Naive thymus-derived CD4-positive, alpha-beta T cell (primary cell): ENCODE measurements at regions not wholly inside any gene's neighbourhood (a gene's known extent, or its start where the extent isn't known, plus 50 kb on each side); places are given as distances from the start of the nearest gene placed in this dataset.

Source experiments
- ATAC-seq: fragments of 150-1000 bp; cut with Tn5 transposase; 2 replicates; pipeline ENCODE4 v1.10.0; 2021; ENCODE audit warnings: mild to moderate bottlenecking, moderate library complexity
- CTCF ChIA-PET: fragments of 350-600 bp; sonication (Branson Sonifier 250); formaldehyde crosslinking; loops from one replicate; lab custom pipeline; 2021; ENCODE audit warnings: antibody characterized with exemption; lab: Charles Lee
- POLR2A ChIA-PET: fragments of 350-600 bp; sonication (Branson Sonifier 250); formaldehyde crosslinking; loops from one replicate; lab custom pipeline; 2021; ENCODE audit warnings: antibody characterized with exemption, inconsistent platforms; lab: Charles Lee
- DNase-seq, 9 donors: peaks; one replicate each; pipeline versions ENCODE4 v3.0.0 to v3.0.0-alpha.2; 2020 to 2022; ENCODE audit warnings: mixed read lengths in 1 of 9
- H3K27ac ChIP-seq: one replicate; pipeline ENCODE4 v1.7.0; 2013; ENCODE audit warnings: mild to moderate bottlenecking, low read depth, low read length, moderate library complexity
- H3K27me3 ChIP-seq, 2 donors: one replicate each; pipeline ENCODE4 v1.7.0; 2013; ENCODE audit warnings: low read length in 2 of 2, mild to moderate bottlenecking in 2 of 2, moderate library complexity in 2 of 2; ENCODE audit not compliant: control insufficient read depth in 2 of 2, insufficient read depth in 2 of 2
- H3K36me3 ChIP-seq, 3 experiments: 1 replicate in 2 of 3; 2 replicates in 1 of 3; pipeline ENCODE4 v1.7.0; 2013; ENCODE audit warnings: low read length in 3 of 3, mild to moderate bottlenecking in 3 of 3, moderate library complexity in 1 of 3; ENCODE audit not compliant: insufficient read depth in 3 of 3, control insufficient read depth in 2 of 3
- H3K4me1 ChIP-seq, 2 donors: one replicate each; pipeline ENCODE4 v1.7.0; 2013; ENCODE audit warnings: low read length in 2 of 2, mild to moderate bottlenecking in 2 of 2, moderate library complexity in 1 of 2; ENCODE audit not compliant: control insufficient read depth in 2 of 2, insufficient read depth in 2 of 2
- H3K4me3 ChIP-seq: 2 replicates; pipeline ENCODE4 v1.7.0; 2013; ENCODE audit warnings: mild to moderate bottlenecking, low read length
- H3K9me3 ChIP-seq, 3 experiments: 1 replicate in 2 of 3; 2 replicates in 1 of 3; pipeline ENCODE4 v1.7.0; 2013; ENCODE audit warnings: low read length in 3 of 3; ENCODE audit not compliant: control insufficient read depth in 2 of 3
- H3K27ac Mint-ChIP-seq, 9 donors: one replicate each; pipeline ENCODE4 v1.8.0; 2020 to 2022; ENCODE audit warnings: mixed read lengths in 9 of 9, mild to moderate bottlenecking in 8 of 9, moderate library complexity in 5 of 9, inconsistent platforms in 2 of 9
- H3K27me3 Mint-ChIP-seq, 5 donors: one replicate each; pipeline ENCODE4 v1.8.0; 2021 to 2022; ENCODE audit warnings: mixed read lengths in 5 of 5, mild to moderate bottlenecking in 1 of 5
- H3K36me3 Mint-ChIP-seq, 5 donors: one replicate each; pipeline ENCODE4 v1.8.0; 2020 to 2022; ENCODE audit warnings: mixed read lengths in 5 of 5, mild to moderate bottlenecking in 3 of 5, inconsistent platforms in 1 of 5
- H3K4me1 Mint-ChIP-seq, 7 donors: one replicate each; pipeline ENCODE4 v1.8.0; 2020 to 2022; ENCODE audit warnings: mixed read lengths in 7 of 7, mild to moderate bottlenecking in 3 of 7, inconsistent platforms in 1 of 7
- H3K4me3 Mint-ChIP-seq, 10 donors: one replicate each; pipeline ENCODE4 v1.8.0; 2020 to 2022; ENCODE audit warnings: mild to moderate bottlenecking in 10 of 10, mixed read lengths in 10 of 10, moderate library complexity in 6 of 10, inconsistent platforms in 2 of 10
- H3K9me3 Mint-ChIP-seq, 11 donors: one replicate each; pipeline ENCODE4 v1.8.0; 2020 to 2022; ENCODE audit warnings: mixed read lengths in 11 of 11, mild to moderate bottlenecking in 4 of 11, inconsistent platforms in 1 of 11, moderate library complexity in 1 of 11
- intact Hi-C, 2 donors: fragments of 100-400 bp; cut with micrococcal nuclease; formaldehyde crosslinking; loops; one replicate each; pipeline ENCODE4 v1.15.1; 2023

DNA sequence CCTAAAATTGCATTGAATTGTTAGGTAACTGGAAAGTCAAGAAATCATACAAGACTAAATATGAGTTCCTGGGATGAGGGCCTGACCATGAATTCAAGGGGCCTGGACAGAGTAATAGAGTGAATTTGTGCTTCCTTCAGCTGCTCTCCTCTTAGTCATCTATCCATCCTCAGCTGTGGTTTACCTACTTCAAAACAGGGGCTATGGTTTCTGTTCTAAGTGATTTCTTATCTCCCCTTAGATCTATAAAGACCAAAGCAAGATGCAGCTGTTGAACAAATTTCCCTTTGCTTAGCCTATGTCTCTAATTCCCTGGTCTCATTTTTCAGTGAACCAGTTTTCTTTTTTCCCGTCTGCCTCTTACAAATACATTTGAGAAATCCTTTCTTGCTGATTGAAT is 428.5 kb downstream of the FAM181B start:
- no peaks in the 10 kb centered on the region for H3K4me1 Mint-ChIP-seq
- POLR2A ChIA-PET = no interaction called here
- Histone ChIP-seq H3K27ac (no peak overlapping the region), H3K36me3 (no peaks in the 10 kb centered on the region), H3K27me3 (no peaks in the 10 kb centered on the region), H3K4me3 (no peak overlapping the region), H3K9me3 (no peaks in the 10 kb centered on the region), H3K4me1 (no peaks in the 10 kb centered on the region)
- H3K4me3 Mint-ChIP-seq = no peak overlapping the region
- H3K27me3 Mint-ChIP-seq = peaks cover 0 to 4% (median 0%) of the 10 kb centered on the region in 5 donors
- intact Hi-C loops = no loop called here
- H3K36me3 Mint-ChIP-seq = no peaks in the 10 kb centered on the region
- ATAC-seq (no peak), DNase-seq (no peak)
- H3K9me3 Mint-ChIP-seq = no peaks in the 10 kb centered on the region
- H3K27ac Mint-ChIP-seq = no peak overlapping the region
- CTCF ChIA-PET = no interaction called here

DNA sequence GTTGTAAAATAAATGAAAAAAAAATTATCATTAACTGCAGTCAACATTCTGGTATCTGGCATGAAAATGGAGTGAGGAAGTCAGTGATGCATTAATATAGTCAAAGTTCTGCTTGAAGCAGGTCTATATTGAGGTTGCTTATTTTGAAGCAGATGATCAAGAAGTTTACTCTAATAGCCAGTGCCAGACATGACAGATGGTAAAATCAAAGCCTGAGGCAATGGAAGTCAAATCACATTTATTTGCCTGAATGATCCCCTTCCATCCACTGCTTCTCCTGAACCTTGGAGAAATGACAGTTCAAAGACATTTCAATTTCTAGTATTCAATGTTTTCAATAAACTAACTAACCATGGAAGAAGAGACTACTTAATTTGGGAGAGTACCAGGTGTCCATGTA is 430.0 kb downstream of the FAM181B start:
- no peaks in the 10 kb centered on the region for H3K36me3 ChIP-seq
- no peak for DNase-seq
- CTCF ChIA-PET = no interaction called here
- H3K27me3 ChIP-seq = no peaks in the 10 kb centered on the region
- Mint-ChIP-seq H3K27ac (no peak overlapping the region), H3K36me3 (no peaks in the 10 kb centered on the region), H3K4me3 (no peak overlapping the region), H3K9me3 (no peaks in the 10 kb centered on the region), H3K27me3 (peaks cover 0 to 4% (median 0%) of the 10 kb centered on the region in 5 donors), H3K4me1 (no peaks in the 10 kb centered on the region)
- POLR2A ChIA-PET = no interaction called here
- no peaks in the 10 kb centered on the region for H3K4me1 ChIP-seq
- intact Hi-C loops = no loop called here
- H3K4me3 ChIP-seq = no peak overlapping the region
- H3K27ac ChIP-seq = no peak overlapping the region
- no peak for ATAC-seq
- no peaks in the 10 kb centered on the region for H3K9me3 ChIP-seq

DNA sequence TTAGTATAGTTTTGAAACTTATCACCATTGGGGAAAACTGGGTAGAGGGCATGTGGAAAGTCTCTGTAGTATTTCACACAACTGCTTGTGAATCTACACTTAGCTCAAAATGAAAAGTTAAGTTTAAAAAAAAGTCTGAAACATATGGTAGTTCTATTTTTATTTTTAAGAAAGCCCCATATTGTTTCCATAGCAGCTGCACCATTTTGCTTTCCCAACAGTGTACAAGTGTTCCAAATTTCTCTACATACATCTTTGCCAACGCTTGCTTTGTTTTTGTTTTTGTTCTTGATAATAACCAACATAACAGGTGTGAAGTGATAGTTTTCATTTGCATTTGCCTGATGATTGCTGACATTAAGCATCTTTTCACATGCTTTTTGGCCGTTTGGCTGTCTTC is 445.2 kb downstream of the FAM181B start:
- Histone ChIP-seq H3K9me3 (no peaks in the 10 kb centered on the region), H3K4me1 (no peaks in the 10 kb centered on the region), H3K27me3 (no peaks in the 10 kb centered on the region), H3K4me3 (no peak overlapping the region), H3K27ac (no peak overlapping the region), H3K36me3 (no peaks in the 10 kb centered on the region)
- H3K4me1 Mint-ChIP-seq = no peaks in the 10 kb centered on the region
- ChIA-PET POLR2A (no interaction called here), CTCF (no interaction called here)
- ATAC-seq (no peak), DNase-seq (no peak)
- no peak overlapping the region for H3K27ac Mint-ChIP-seq
- H3K36me3 Mint-ChIP-seq = peaks cover 0 to 3% (median 0%) of the 10 kb centered on the region in 5 donors
- no peaks in the 10 kb centered on the region for H3K27me3 Mint-ChIP-seq
- H3K4me3 Mint-ChIP-seq = no peak overlapping the region
- intact Hi-C loops = no loop called here
- peaks cover 0 to 11% (median 0%) of the 10 kb centered on the region in 11 donors for H3K9me3 Mint-ChIP-seq

- no peak overlapping the region for H3K4me3 Mint-ChIP-seq
- Histone ChIP-seq H3K4me3 (no peak overlapping the region), H3K27me3 (no peaks in the 10 kb centered on the region), H3K27ac (no peak overlapping the region), H3K36me3 (no peaks in the 10 kb centered on the region), H3K4me1 (no peaks in the 10 kb centered on the region), H3K9me3 (no peaks in the 10 kb centered on the region)
- ChIA-PET CTCF (no interaction called here), POLR2A (no interaction called here)
- peaks cover 0 to 10% (median 0%) of the 10 kb centered on the region in 11 donors for H3K9me3 Mint-ChIP-seq
- DNase-seq (no peak), ATAC-seq (no peak)
- H3K36me3 Mint-ChIP-seq = no peaks in the 10 kb centered on the region
- no peak overlapping the region for H3K27ac Mint-ChIP-seq
- intact Hi-C loops = no loop called here
- no peaks in the 10 kb centered on the region for H3K4me1 Mint-ChIP-seq
- peaks cover 0 to 4% (median 0%) of the 10 kb centered on the region in 5 donors for H3K27me3 Mint-ChIP-seq
Measured at GRCh38 chr11:82270870-82271269, 462.8 kb downstream of the FAM181B start.

DNA sequence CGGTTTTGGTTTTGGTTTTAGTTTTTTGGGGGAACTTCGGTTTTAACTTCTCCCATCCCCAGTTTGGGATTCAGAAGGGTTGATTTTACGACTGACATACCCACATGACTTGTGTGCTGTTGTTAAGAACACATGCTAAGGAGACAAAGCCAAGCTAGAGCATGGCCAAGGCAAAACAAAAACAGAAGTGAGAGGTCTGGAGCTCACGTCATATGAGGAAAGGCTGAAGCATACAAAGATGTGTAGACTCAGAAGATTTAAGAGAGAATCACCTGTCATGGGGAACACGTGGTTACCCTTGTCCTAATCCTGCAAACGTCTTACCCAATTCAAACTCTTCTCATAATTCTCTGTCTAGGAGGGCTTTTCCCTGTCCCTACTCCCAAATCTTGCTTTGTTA is 465.0 kb downstream of the FAM181B start:
- Mint-ChIP-seq H3K4me1 (no peaks in the 10 kb centered on the region), H3K27me3 (peaks cover 0 to 4% (median 0%) of the 10 kb centered on the region in 5 donors), H3K27ac (no peak overlapping the region), H3K36me3 (no peaks in the 10 kb centered on the region), H3K4me3 (no peak overlapping the region), H3K9me3 (peaks cover 0 to 10% (median 0%) of the 10 kb centered on the region in 11 donors)
- no peaks in the 10 kb centered on the region for H3K4me1 ChIP-seq
- no peak for ATAC-seq
- H3K9me3 ChIP-seq = no peaks in the 10 kb centered on the region
- H3K4me3 ChIP-seq = no peak overlapping the region
- ChIA-PET POLR2A (interaction anchor here (0.6 kb wide), 1 partner anchor 274 kb away, joined by 5 read pairs; no protein-coding TSS in a partner anchor), CTCF (no interaction called here)
- no peaks in the 10 kb centered on the region for H3K36me3 ChIP-seq
- no peak overlapping the region for H3K27ac ChIP-seq
- no peaks in the 10 kb centered on the region for H3K27me3 ChIP-seq
- intact Hi-C loops = no loop called here
- DNase-seq = no peak

DNA sequence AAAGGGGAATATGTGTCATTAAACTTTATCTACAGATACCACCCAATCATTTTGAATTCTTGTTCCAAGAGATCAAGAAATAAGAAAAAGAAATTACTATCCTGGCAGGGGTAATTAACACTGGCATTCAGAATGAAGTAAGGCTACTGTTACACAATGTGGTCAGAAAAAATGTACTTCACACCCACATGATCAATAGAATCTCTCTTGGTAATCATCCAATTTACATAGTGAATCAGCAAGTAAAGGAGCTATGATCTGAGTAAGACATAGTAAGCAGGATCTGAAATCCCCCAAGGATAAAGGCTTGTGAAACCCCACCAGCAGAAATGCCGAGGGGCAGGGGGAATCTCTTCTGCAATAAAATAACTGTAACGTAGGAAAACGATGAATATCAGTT is 466.5 kb downstream of the FAM181B start:
- H3K4me3 ChIP-seq = no peak overlapping the region
- no peaks in the 10 kb centered on the region for H3K9me3 ChIP-seq
- DNase-seq (no peak), ATAC-seq (no peak)
- no peak overlapping the region for H3K4me3 Mint-ChIP-seq
- peaks cover 0 to 3% (median 0%) of the 10 kb centered on the region in 5 donors for H3K27me3 Mint-ChIP-seq
- ChIA-PET POLR2A (no interaction called here), CTCF (no interaction called here)
- H3K4me1 ChIP-seq = no peaks in the 10 kb centered on the region
- H3K27me3 ChIP-seq = no peaks in the 10 kb centered on the region
- no peaks in the 10 kb centered on the region for H3K36me3 ChIP-seq
- no peak overlapping the region for H3K27ac Mint-ChIP-seq
- H3K27ac ChIP-seq = no peak overlapping the region
- no peaks in the 10 kb centered on the region for H3K36me3 Mint-ChIP-seq
- no peaks in the 10 kb centered on the region for H3K4me1 Mint-ChIP-seq
- H3K9me3 Mint-ChIP-seq = peaks cover 0 to 5% (median 0%) of the 10 kb centered on the region in 11 donors
- intact Hi-C loops = no loop called here

DNA sequence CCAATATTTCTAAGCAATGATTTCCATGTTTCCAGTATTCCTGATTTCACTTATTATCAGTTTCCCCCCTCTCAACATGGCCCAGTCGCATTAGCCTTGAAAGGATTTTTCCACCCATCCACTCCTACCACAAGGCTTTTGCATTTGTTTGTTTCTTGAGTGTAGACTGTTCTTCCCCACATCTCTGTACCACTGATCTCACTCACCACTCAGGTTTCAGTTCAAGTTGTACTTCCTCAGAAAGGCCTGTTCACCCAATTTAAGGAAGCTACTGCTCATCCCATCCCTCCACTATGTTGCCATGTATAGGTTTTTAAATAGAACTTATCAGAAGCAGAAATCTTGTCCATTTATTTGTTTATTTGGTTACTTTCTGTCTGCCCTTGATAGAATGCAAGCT is 472.3 kb downstream of the FAM181B start:
- DNase-seq = no peak
- H3K27ac ChIP-seq = no peak overlapping the region
- POLR2A ChIA-PET = no interaction called here
- no peaks in the 10 kb centered on the region for H3K9me3 ChIP-seq
- H3K4me1 Mint-ChIP-seq = no peaks in the 10 kb centered on the region
- CTCF ChIA-PET = no interaction called here
- intact Hi-C loops = no loop called here
- no peak overlapping the region for H3K27ac Mint-ChIP-seq
- no peaks in the 10 kb centered on the region for H3K27me3 ChIP-seq
- no peaks in the 10 kb centered on the region for H3K36me3 Mint-ChIP-seq
- H3K9me3 Mint-ChIP-seq = peaks cover 0 to 2% (median 0%) of the 10 kb centered on the region in 11 donors
- no peaks in the 10 kb centered on the region for H3K4me1 ChIP-seq
- no peak overlapping the region for H3K4me3 Mint-ChIP-seq
- ATAC-seq = no peak
- no peaks in the 10 kb centered on the region for H3K36me3 ChIP-seq
- no peaks in the 10 kb centered on the region for H3K27me3 Mint-ChIP-seq
- H3K4me3 ChIP-seq = no peak overlapping the region
